HepG2 (cell line): ENCODE measurements at regions not wholly inside any gene's neighbourhood (a gene's known extent, or its start where the extent isn't known, plus 50 kb on each side); places are given as distances from the start of the nearest gene placed in this dataset.

ENCODE experiments used
- ATAC-seq: fragments of 200-7000 bp; cut with Tn5 transposase; 3 replicates; pipeline ENCODE4 v1.9.1; 2020; ENCODE audit warnings: mild to moderate bottlenecking, moderate library complexity
- BruUV-seq: library from RNA; stranded (reverse); fragments of 400-500 nt; replicated peaks from 2 replicates; lab custom pipeline; 2021; lab: Mats Ljungman, UMichigan
- CTCF ChIA-PET: fragments of 300-600 bp; formaldehyde crosslinking; extraction: SDS; loops from one replicate; lab custom pipeline; 2021; ENCODE audit warnings: low total read pairs, inconsistent platforms, low intra/inter-chr PET ratio; lab: Yijun Ruan, JAX
- POLR2A ChIA-PET: fragments of 350-600 bp; sonication (Branson Sonifier 250); formaldehyde crosslinking; loops from one replicate; lab custom pipeline; 2020; ENCODE audit warnings: antibody characterized with exemption, inconsistent platforms; lab: Yijun Ruan, JAX
- DNase-seq: peaks from one replicate; pipeline ENCODE4 v3.0.0-alpha.2; 2015; ENCODE audit warnings: low spot score
- FAIRE-seq: peaks from 3 replicates; lab custom pipeline; 2011; peaks lifted over from hg19 to GRCh38; lab: Jason Lieb, UNC
- H2AFZ ChIP-seq: one replicate; pipeline ENCODE4 v1.6.1; 2011; ENCODE audit warnings: low read length, inconsistent platforms
- H3K27ac ChIP-seq: fragments of 300-600 bp; 3 replicates; pipeline ENCODE4 v1.8.0; 2011; ENCODE audit warnings: mixed run types, mild to moderate bottlenecking, mixed read lengths, low read length, inconsistent platforms; ENCODE audit not compliant: insufficient read depth; ENCODE audit errors: extremely low read length
- H3K27me3 ChIP-seq, 2 experiments: fragments of 200-600 bp in 1 of 2; 2 replicates in 1 of 2; 3 replicates in 1 of 2; pipeline versions ENCODE4 v1.6.0 to v1.8.0; 2011; ENCODE audit warnings: low read length in 2 of 2, mild to moderate bottlenecking in 2 of 2, moderate library complexity in 2 of 2, inconsistent platforms in 1 of 2; ENCODE audit not compliant: insufficient read depth in 2 of 2, control insufficient read depth in 1 of 2
- H3K36me3 ChIP-seq, 2 experiments: fragments of 200-600 bp in 1 of 2; replicated peaks in 1 of 2; 2 replicates in 1 of 2; 3 replicates in 1 of 2; pipeline versions ENCODE4 v1.5.1 to v1.8.0; 2011; ENCODE audit warnings: low read length in 2 of 2, inconsistent platforms in 1 of 2; ENCODE audit not compliant: insufficient read depth in 2 of 2, control insufficient read depth in 1 of 2
- H3K4me1 ChIP-seq: 2 replicates; pipeline ENCODE4 v1.5.1; 2012; ENCODE audit warnings: low read length, inconsistent platforms; ENCODE audit not compliant: insufficient read depth
- H3K4me2 ChIP-seq: 2 replicates; pipeline ENCODE4 v1.6.0; 2011; ENCODE audit warnings: low read depth, low read length, inconsistent platforms
- H3K4me3 ChIP-seq, 3 experiments: fragments of 200-600 bp in 1 of 3; sonication (generic), shearing (Covaris generic) in 1 of 3; replicated peaks in 1 of 3; 2 replicates each; pipeline ENCODE4 v1.5.1; 2011 to 2016; ENCODE audit warnings: low read length in 3 of 3, inconsistent platforms in 2 of 3, low read depth in 2 of 3, mild to moderate bottlenecking in 2 of 3, control low read depth in 1 of 3, mixed read lengths in 1 of 3; ENCODE audit not compliant: insufficient read depth in 1 of 3
- H3K79me2 ChIP-seq: one replicate; pipeline ENCODE4 v1.6.1; 2011; ENCODE audit warnings: low read length, inconsistent platforms; ENCODE audit not compliant: insufficient read depth
- H3K9ac ChIP-seq: 2 replicates; pipeline ENCODE4 v1.6.0; 2011; ENCODE audit warnings: mild to moderate bottlenecking, low read depth, low read length, inconsistent platforms; ENCODE audit not compliant: insufficient read depth
- H3K9me3 ChIP-seq: 2 replicates; pipeline ENCODE4 v1.5.1; 2012; ENCODE audit warnings: mild to moderate bottlenecking, low read length
- H4K20me1 ChIP-seq: 2 replicates; pipeline ENCODE4 v1.6.0; 2011; ENCODE audit warnings: inconsistent platforms, mild to moderate bottlenecking, low read length, moderate library complexity; ENCODE audit not compliant: insufficient read depth
- NBN ChIP-seq: fragments of 450-650 bp; conservative IDR thresholded peaks from 2 replicates; pipeline ENCODE4 v1.6.1; 2017
- TBL1XR1 ChIP-seq: fragments of 150-350 bp; IDR thresholded peaks from 2 replicates; pipeline ENCODE4 v1.6.1; 2014; ENCODE audit warnings: borderline replicate concordance, low read length; ENCODE audit not compliant: partially characterized antibody
- ZFP82 ChIP-seq: sonication (generic); formaldehyde crosslinking; IDR thresholded peaks from 2 replicates; pipeline ENCODE4 v1.5.1; 2020; ENCODE audit warnings: mild to moderate bottlenecking, missing genetic modification reagents, borderline replicate concordance
- WGBS: methylation state at CpG from one replicate; pipeline ENCODE4 v1.1.6; 2017; ENCODE audit warnings: low lambda C conversion rate; 5-methylcytosine and 5-hydroxymethylcytosine counted together
- in situ Hi-C: cut with HindIII; loops from 2 replicates; pipeline ENCODE4 v1.10.0; 2017; ENCODE audit warnings: low pct_unique_long_range_greater_than_20kb; ENCODE audit not compliant: extremely low pct_ligation_motif_present
- intact Hi-C: fragments of 100-400 bp; cut with micrococcal nuclease; formaldehyde crosslinking; loops from one replicate; pipeline ENCODE4 v1.10.0; 2022; ENCODE audit not compliant: unreplicated experiment
- TF ChIP-seq, protein P1 (sequence below): sonication (generic); formaldehyde crosslinking; IDR thresholded peaks from 2 replicates; pipeline ENCODE4 v1.5.0; 2020; ENCODE audit warnings: mild to moderate bottlenecking, missing genetic modification reagents
- TF ChIP-seq, protein P2 (sequence below): sonication (generic); formaldehyde crosslinking; IDR thresholded peaks from 2 replicates; pipeline ENCODE4 v1.5.1; 2020; ENCODE audit warnings: missing genetic modification reagents, mild to moderate bottlenecking, borderline replicate concordance
- TF ChIP-seq, protein P3 (sequence below): sonication (generic); formaldehyde crosslinking; IDR thresholded peaks from 2 replicates; pipeline ENCODE4 v1.4.0; 2020; ENCODE audit warnings: missing genetic modification reagents
- TF ChIP-seq, protein P4 (sequence below): IDR thresholded peaks from 2 replicates; pipeline ENCODE4 v1.6.1; 2012; ENCODE audit warnings: low read length, improper control_type of control experiment

DNA sequence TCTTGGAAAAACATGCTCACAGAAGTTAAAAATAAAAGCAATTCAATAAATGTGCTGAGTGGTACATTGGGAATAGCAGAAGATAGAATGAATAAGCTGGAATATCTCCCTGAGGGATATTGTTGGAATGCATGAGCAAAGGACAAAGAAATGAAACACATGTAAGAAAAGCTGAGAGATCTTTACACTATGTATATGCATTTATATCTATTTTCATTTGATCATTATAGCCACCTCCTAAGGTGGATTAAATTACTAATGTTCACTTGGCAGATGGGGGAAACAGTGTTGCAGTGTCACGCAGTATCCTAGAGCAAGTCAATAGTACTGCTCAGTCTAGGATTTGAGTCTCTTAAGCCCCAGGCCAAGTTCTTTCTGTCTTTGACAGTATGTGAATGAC is 542.0 kb upstream of the MARCKS start:
- in situ Hi-C loops (no loop called here), intact Hi-C loops (no loop called here)
- TF ChIP-seq, protein P1, sequence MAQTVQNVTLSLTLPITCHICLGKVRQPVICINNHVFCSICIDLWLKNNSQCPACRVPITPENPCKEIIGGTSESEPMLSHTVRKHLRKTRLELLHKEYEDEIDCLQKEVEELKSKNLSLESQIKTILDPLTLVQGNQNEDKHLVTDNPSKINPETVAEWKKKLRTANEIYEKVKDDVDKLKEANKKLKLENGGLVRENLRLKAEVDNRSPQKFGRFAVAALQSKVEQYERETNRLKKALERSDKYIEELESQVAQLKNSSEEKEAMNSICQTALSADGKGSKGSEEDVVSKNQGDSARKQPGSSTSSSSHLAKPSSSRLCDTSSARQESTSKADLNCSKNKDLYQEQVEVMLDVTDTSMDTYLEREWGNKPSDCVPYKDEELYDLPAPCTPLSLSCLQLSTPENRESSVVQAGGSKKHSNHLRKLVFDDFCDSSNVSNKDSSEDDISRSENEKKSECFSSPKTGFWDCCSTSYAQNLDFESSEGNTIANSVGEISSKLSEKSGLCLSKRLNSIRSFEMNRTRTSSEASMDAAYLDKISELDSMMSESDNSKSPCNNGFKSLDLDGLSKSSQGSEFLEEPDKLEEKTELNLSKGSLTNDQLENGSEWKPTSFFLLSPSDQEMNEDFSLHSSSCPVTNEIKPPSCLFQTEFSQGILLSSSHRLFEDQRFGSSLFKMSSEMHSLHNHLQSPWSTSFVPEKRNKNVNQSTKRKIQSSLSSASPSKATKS (CRISPR knock-in tag), result no peak
- no peak for TF ChIP-seq TBL1XR1
- no peak for TF ChIP-seq ZFP82 (CRISPR knock-in tag)
- TF ChIP-seq, protein P2, sequence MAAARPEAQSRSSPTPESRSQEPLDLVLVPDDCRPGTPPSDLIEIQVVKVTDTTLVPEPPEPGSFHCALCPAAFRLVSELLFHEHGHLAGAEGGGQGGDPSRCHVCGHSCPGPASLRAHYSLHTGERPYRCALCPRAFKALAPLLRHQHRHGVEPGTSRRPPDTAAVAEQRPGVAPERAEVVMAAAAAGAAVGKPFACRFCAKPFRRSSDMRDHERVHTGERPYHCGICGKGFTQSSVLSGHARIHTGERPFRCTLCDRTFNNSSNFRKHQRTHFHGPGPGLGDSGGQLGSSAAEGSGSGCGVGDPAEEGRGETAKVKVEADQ, result no peak
- Histone ChIP-seq H3K27me3 (no peaks in the 10 kb centered on the region; a peak in 1 of 5 replicates), H3K27ac (no peak overlapping the region), H3K4me2 (no peak overlapping the region), H2AFZ (no peak overlapping the region), H3K79me2 (no peaks in the 10 kb centered on the region), H3K9me3 (no peaks in the 10 kb centered on the region), H3K4me3 (no peak overlapping the region), H4K20me1 (no peaks in the 10 kb centered on the region), H3K4me1 (no peaks in the 10 kb centered on the region), H3K36me3 (no peaks in the 10 kb centered on the region), H3K9ac (no peak overlapping the region)
- FAIRE-seq (no peak), DNase-seq (no peak), ATAC-seq (no peak)
- ChIA-PET CTCF (no interaction called here), POLR2A (no interaction called here)
- no TSS peak for BruUV-seq
- 100% methylated on average over 1 of the region's 1 CpG for WGBS

DNA sequence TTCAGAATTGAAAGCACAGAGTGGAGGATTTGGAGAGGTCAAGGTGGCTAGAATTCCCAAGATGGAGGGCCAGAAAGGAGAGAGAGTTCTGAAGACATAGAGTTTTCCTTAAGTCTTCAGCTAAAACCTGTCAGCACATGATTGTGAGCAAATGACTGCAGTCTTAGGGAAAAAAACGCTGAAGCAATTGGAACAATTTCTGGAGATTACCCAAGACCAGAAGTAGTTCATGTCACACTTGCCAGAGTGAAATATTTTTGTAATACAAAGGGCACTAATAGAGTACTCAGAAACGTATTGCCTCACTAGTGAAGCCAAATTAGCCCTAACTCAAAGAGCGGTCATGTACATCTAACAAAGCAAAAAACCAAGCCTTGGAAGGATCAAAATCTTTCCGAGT is 541.3 kb upstream of the MARCKS start:
- Histone ChIP-seq H3K27ac (no peak overlapping the region), H2AFZ (no peak overlapping the region), H4K20me1 (no peaks in the 10 kb centered on the region), H3K79me2 (no peaks in the 10 kb centered on the region), H3K27me3 (no peaks in the 10 kb centered on the region; a peak in 1 of 5 replicates), H3K4me3 (no peak overlapping the region), H3K4me1 (no peaks in the 10 kb centered on the region), H3K36me3 (no peaks in the 10 kb centered on the region), H3K9ac (no peak overlapping the region), H3K9me3 (no peaks in the 10 kb centered on the region), H3K4me2 (no peak overlapping the region)
- intact Hi-C loops, result no loop called here
- in situ Hi-C loops, result no loop called here
- BruUV-seq, result no TSS peak
- no peak for FAIRE-seq
- no peak for ATAC-seq
- ChIA-PET CTCF (no interaction called here), POLR2A (no interaction called here)
- DNase-seq, result no peak
- WGBS, result 26% methylated on average over 4 of the region's 4 CpGs
- TF ChIP-seq, protein P3, sequence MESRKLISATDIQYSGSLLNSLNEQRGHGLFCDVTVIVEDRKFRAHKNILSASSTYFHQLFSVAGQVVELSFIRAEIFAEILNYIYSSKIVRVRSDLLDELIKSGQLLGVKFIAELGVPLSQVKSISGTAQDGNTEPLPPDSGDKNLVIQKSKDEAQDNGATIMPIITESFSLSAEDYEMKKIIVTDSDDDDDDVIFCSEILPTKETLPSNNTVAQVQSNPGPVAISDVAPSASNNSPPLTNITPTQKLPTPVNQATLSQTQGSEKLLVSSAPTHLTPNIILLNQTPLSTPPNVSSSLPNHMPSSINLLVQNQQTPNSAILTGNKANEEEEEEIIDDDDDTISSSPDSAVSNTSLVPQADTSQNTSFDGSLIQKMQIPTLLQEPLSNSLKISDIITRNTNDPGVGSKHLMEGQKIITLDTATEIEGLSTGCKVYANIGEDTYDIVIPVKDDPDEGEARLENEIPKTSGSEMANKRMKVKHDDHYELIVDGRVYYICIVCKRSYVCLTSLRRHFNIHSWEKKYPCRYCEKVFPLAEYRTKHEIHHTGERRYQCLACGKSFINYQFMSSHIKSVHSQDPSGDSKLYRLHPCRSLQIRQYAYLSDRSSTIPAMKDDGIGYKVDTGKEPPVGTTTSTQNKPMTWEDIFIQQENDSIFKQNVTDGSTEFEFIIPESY, result no peak
- TF ChIP-seq, protein P4, sequence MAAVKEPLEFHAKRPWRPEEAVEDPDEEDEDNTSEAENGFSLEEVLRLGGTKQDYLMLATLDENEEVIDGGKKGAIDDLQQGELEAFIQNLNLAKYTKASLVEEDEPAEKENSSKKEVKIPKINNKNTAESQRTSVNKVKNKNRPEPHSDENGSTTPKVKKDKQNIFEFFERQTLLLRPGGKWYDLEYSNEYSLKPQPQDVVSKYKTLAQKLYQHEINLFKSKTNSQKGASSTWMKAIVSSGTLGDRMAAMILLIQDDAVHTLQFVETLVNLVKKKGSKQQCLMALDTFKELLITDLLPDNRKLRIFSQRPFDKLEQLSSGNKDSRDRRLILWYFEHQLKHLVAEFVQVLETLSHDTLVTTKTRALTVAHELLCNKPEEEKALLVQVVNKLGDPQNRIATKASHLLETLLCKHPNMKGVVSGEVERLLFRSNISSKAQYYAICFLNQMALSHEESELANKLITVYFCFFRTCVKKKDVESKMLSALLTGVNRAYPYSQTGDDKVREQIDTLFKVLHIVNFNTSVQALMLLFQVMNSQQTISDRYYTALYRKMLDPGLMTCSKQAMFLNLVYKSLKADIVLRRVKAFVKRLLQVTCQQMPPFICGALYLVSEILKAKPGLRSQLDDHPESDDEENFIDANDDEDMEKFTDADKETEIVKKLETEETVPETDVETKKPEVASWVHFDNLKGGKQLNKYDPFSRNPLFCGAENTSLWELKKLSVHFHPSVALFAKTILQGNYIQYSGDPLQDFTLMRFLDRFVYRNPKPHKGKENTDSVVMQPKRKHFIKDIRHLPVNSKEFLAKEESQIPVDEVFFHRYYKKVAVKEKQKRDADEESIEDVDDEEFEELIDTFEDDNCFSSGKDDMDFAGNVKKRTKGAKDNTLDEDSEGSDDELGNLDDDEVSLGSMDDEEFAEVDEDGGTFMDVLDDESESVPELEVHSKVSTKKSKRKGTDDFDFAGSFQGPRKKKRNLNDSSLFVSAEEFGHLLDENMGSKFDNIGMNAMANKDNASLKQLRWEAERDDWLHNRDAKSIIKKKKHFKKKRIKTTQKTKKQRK, result no peak
- TF ChIP-seq NBN, result no peak
